Fibroblast of lung (primary cell): ENCODE measurements at regions not wholly inside any gene's neighbourhood (a gene's known extent, or its start where the extent isn't known, plus 50 kb on each side); places are given as distances from the start of the nearest gene placed in this dataset.

ENCODE experiments used
- CTCF ChIP-seq, 2 donors: IDR thresholded peaks in 1 of 2; conservative IDR thresholded peaks in 1 of 2; 1 replicate in 1 of 2; 2 replicates in 1 of 2; pipeline ENCODE4 v1.5.1; 2011 to 2012; ENCODE audit warnings: low read length in 2 of 2, control low read depth in 1 of 2, inconsistent platforms in 1 of 2, low read depth in 1 of 2, mild to moderate bottlenecking in 1 of 2
- EZH2 ChIP-seq: IDR thresholded peaks from 2 replicates; pipeline ENCODE4 v1.5.1; 2012; ENCODE audit warnings: low read length, control low read depth, mild to moderate bottlenecking; ENCODE audit errors: missing control alignments

- no peak for TF ChIP-seq CTCF (conservative IDR thresholded peaks at IDR 0.05 in 1 of 2, IDR thresholded peaks at IDR 0.05 in 1 of 2; ENCODE audit: low read depth in 1 of 2, low read length in 2 of 2)
- no peak for TF ChIP-seq EZH2
These were observed 266.9 kb upstream of the GULP1 start for GRCh38 chr2:188024811-188025210.
